Mesodermal cell (in vitro differentiated cells): ENCODE measurements at regions not wholly inside any gene's neighbourhood (a gene's known extent, or its start where the extent isn't known, plus 50 kb on each side); places are given as distances from the start of the nearest gene placed in this dataset.

Source experiments
- H3K27ac ChIP-seq: 2 replicates; pipeline ENCODE4 v1.7.0; 2013; ENCODE audit warnings: mild to moderate bottlenecking, low read depth, low read length, moderate library complexity; ENCODE audit not compliant: severe bottlenecking
- H3K36me3 ChIP-seq: 2 replicates; pipeline ENCODE4 v1.7.1; 2013; ENCODE audit warnings: mild to moderate bottlenecking, low read length, moderate library complexity; ENCODE audit not compliant: control insufficient read depth, insufficient read depth
- H3K4me1 ChIP-seq: one replicate; pipeline ENCODE4 v1.7.1; 2013; ENCODE audit warnings: mild to moderate bottlenecking, low read length; ENCODE audit not compliant: insufficient read depth, control insufficient read depth, poor library complexity, severe bottlenecking
- H3K4me3 ChIP-seq: 2 replicates; pipeline ENCODE4 v1.7.0; 2013; ENCODE audit warnings: low read length, control low read depth, mild to moderate bottlenecking; ENCODE audit not compliant: insufficient read depth, poor library complexity, severe bottlenecking; ENCODE audit errors: extremely low read depth
- H3K9me3 ChIP-seq: 2 replicates; pipeline ENCODE4 v1.7.1; 2013; ENCODE audit warnings: mild to moderate bottlenecking, low read length, moderate library complexity; ENCODE audit not compliant: control insufficient read depth
- WGBS, 2 experiments: methylation state at CpG; one replicate each; pipeline ENCODE4 v1.1.5; 2013; ENCODE audit warnings: missing lambda C conversion rate in 2 of 2; ENCODE audit not compliant: insufficient coverage in 2 of 2; 5-methylcytosine and 5-hydroxymethylcytosine counted together

DNA sequence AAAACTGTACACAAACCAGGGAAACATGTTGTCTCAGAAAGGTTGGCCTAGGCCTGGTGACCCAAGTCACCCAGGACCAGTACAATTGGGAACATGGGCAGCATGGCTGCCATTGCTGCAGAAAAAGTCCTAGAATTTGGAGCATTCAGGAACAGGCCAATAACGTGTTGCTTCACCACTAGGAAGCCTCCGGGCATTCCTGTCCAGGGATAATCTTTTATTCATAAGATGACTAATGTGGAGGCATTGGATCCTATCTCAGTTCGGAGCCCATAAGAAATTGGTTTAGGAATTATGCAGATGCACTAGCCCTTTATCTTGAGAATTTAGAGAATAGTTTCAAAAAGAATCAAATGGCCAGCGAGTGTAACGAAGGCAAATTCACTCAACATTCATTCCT, 242.8 kb upstream of the NDST4 start:
- no peaks in the 10 kb centered on the region for H3K36me3 ChIP-seq
- no peaks in the 10 kb centered on the region for H3K4me1 ChIP-seq
- WGBS, 2 experiments, result 94 to 100% methylated on average over 2 of the region's 5 CpGs
- H3K27ac ChIP-seq, result no peak overlapping the region
- peaks cover 22% of the 10 kb centered on the region for H3K9me3 ChIP-seq
- H3K4me3 ChIP-seq, result no peak overlapping the region

GRCh38 chr4:115355329-115355728, 241.9 kb upstream of the NDST4 start:
- Histone ChIP-seq H3K36me3 (no peaks in the 10 kb centered on the region), H3K4me3 (no peak overlapping the region), H3K27ac (no peak overlapping the region), H3K9me3 (peaks cover 22% of the 10 kb centered on the region), H3K4me1 (no peaks in the 10 kb centered on the region)
- 80% methylated on average over 1 to 3 of the region's 3 CpGs for WGBS, 2 experiments

DNA sequence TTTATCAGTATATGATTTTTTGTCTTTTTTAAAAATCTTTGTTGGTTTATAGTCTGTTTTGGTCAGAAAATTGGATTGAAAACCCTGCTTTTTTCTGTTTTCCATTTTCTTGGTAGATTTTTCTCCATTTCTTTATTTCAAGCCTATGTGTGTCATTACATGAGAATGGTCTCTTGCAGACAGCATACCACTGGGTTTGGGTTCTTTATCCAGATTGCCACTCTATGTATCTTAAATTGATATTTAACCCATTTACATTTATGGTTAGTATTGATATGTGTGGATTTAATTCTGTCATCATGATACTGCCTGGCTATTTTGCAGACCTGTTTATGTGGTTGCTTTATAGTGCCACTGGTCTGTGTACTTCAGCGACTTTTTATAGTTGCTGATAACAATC, 239.9 kb upstream of the NDST4 start:
- no peaks in the 10 kb centered on the region for H3K4me1 ChIP-seq
- H3K27ac ChIP-seq, result no peak overlapping the region
- WGBS, 2 experiments, result 100% methylated on average over 1 of the region's 1 CpG; no CpG with 5 or more reads in 1 of the 2 experiments
- no peak overlapping the region for H3K4me3 ChIP-seq
- no peaks in the 10 kb centered on the region for H3K36me3 ChIP-seq
- H3K9me3 ChIP-seq, result peaks cover 22% of the 10 kb centered on the region

- Histone ChIP-seq H3K4me3 (no peak overlapping the region), H3K4me1 (no peaks in the 10 kb centered on the region), H3K36me3 (no peaks in the 10 kb centered on the region), H3K9me3 (no peaks in the 10 kb centered on the region), H3K27ac (no peak overlapping the region)
These were observed 229.8 kb upstream of the NDST4 start for GRCh38 chr4:115343171-115343570.

DNA sequence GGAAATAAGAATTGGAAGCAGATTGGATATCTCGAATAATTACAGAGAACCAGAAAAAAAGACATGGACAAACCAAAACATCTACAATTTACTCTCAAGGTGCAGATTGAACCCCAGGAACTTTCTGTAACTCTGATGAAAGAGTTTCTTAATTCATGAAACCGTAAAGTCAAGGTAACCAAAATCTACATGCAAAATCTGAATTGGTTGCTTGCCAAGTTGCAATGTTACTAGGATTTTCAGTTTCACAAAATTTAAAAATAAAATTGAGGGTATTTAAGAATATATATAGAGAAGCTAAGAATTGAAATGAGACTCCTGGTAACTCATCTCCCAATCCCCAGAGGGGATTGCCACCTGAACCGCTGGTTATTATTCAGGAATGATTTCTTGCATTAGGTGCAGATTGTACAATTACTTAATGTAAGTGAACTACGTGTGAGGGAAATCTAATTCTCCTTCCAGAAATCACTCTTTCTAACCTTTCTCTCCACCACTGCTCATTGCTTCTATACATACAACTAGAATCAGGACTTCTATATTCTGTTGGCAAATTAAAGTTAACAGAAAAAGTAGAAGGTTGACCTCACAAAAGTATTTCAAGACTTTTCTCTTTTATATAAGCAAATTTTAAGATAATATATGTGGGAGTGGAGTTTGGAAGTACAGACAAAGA, 221.5 kb upstream of the NDST4 start:
- H3K27ac ChIP-seq, result no peak overlapping the region
- H3K4me1 ChIP-seq, result no peaks in the 10 kb centered on the region
- H3K9me3 ChIP-seq, result no peaks in the 10 kb centered on the region
- WGBS, 2 experiments, result no CpG with 5 or more reads among the region's 4 CpGs
- no peak overlapping the region for H3K4me3 ChIP-seq
- no peaks in the 10 kb centered on the region for H3K36me3 ChIP-seq

DNA sequence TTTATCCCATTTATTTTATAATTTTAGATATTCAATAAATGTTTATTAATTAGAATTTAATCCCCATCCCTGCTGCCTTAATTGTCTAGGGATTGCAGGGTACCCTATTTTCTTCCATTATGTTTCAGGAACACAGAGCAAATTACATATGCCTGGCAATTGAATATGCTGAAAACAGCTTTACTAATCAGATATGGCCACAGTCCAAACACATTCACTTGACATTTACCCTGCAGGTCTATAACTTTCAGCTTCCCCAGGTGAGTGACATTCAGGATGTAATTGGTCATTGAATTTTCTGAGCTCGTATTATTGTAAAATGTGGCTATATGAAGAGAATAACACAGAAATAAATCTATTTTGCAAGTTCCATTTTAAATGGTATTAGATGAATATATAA, 218.7 kb upstream of the NDST4 start:
- H3K4me1 ChIP-seq, result no peaks in the 10 kb centered on the region
- no CpG with 5 or more reads among the region's 1 CpG for WGBS, 2 experiments
- no peak overlapping the region for H3K4me3 ChIP-seq
- no peaks in the 10 kb centered on the region for H3K9me3 ChIP-seq
- H3K27ac ChIP-seq, result no peak overlapping the region
- H3K36me3 ChIP-seq, result no peaks in the 10 kb centered on the region

DNA sequence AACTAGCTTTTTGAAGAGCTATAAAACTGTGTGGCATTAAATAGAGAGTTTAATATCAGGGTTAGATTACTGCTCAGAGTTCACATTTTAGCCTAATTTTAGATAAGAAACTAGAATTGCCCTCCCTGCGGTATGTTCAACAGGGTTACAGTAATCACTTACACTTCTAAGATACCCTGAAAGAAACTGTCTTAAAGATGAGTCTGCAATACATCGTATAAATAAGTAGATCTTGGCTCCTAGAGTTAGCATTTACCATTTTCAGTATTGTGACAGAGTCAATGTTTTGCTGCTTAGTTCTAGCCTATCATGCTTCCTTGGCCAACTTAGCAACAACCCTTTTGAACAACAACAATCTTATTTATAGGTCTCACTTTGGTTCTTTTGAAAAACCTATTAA, 217.8 kb upstream of the NDST4 start:
- no peaks in the 10 kb centered on the region for H3K9me3 ChIP-seq
- no peaks in the 10 kb centered on the region for H3K36me3 ChIP-seq
- WGBS, 2 experiments, result 100% methylated on average over 1 of the region's 2 CpGs
- H3K4me3 ChIP-seq, result no peak overlapping the region
- H3K4me1 ChIP-seq, result no peaks in the 10 kb centered on the region
- H3K27ac ChIP-seq, result no peak overlapping the region

DNA sequence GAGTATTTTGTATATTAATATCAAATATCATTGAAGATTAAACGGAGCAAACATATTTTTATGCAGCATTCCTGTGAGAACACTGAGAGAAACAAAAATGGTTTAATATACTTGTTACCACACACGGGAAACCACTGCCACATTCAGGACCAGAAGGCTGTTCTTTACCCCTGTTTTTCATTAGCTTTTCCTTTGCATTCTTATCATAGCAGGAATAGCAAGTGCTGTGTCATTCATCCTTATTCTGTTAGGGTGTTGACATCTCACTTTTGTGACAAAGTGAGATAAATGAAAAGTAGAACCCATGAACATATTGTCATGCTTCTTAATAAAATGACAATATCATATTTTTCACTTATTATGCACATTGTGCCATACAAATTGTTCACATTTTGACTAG, 212.4 kb upstream of the NDST4 start:
- no peaks in the 10 kb centered on the region for H3K9me3 ChIP-seq
- WGBS, 2 experiments, result 60% methylated on average over 1 of the region's 2 CpGs; no CpG with 5 or more reads in 1 of the 2 experiments

DNA sequence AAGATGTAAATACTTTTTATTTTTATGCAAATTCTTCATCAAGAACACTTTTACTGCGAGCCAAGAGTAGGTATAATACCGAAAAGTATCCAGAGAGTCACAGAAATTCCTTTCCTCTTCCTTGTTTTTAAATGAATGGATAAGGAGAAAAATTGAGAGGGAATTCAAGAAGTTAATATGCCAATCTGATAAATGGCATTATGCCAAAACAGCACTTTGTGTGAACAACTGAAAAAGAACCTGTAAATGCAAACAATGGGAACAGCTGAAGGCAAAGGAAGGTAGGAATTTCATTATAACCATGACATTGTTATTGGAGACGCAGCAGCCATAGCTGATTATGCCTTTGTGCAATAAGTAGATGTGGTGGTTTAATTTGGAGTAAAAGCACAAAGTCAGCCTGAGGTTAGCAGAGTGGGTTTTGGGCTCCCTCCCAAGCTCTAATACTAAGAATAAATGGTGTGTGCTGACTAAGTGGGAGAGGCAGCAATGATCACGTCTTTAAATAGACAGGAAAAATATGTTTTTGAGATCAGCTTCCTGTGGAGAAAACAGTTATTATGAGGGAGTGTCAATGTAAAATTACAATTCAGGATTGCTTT, 209.8 kb upstream of the NDST4 start:
- WGBS, 2 experiments, result 95 to 100% methylated on average over 1 to 2 of the region's 4 CpGs
- H3K4me1 ChIP-seq, result no peaks in the 10 kb centered on the region
- no peak overlapping the region for H3K27ac ChIP-seq
- no peak overlapping the region for H3K4me3 ChIP-seq
- no peaks in the 10 kb centered on the region for H3K36me3 ChIP-seq
- no peaks in the 10 kb centered on the region for H3K9me3 ChIP-seq

More for the DNA sequence above, 212.4 kb upstream of the NDST4 start:
- Histone ChIP-seq H3K27ac (no peak overlapping the region), H3K36me3 (no peaks in the 10 kb centered on the region), H3K4me1 (no peaks in the 10 kb centered on the region), H3K4me3 (no peak overlapping the region)

DNA sequence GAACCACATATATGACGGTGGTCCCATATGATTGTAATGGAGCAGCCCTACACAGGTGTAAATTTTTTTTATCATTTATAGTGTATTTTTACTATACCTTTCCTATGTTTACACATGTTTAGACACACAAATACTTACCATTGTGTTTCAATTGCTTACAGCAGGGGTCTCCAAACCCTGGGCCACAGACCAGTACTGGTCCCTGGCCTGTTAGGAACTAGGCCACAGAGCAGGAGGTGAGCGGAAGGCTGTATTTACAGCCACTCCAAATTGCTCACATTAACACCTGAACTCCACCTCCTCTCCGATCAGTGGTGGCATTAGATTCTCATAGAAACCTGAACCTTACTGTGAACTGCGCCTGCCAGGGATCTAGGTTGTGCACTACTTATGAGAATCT, 201.8 kb upstream of the NDST4 start:
- no peaks in the 10 kb centered on the region for H3K36me3 ChIP-seq
- H3K4me3 ChIP-seq, result no peak overlapping the region
- no peak overlapping the region for H3K27ac ChIP-seq
- no peaks in the 10 kb centered on the region for H3K9me3 ChIP-seq
- no peaks in the 10 kb centered on the region for H3K4me1 ChIP-seq
- 80% methylated on average over 1 of the region's 4 CpGs for WGBS, 2 experiments

GRCh38 chr4:115310641-115311040, 197.2 kb upstream of the NDST4 start:
- H3K4me3 ChIP-seq, result no peak overlapping the region
- WGBS, 2 experiments, result no CpG with 5 or more reads among the region's 2 CpGs
- no peaks in the 10 kb centered on the region for H3K4me1 ChIP-seq
- H3K36me3 ChIP-seq, result no peaks in the 10 kb centered on the region
- H3K27ac ChIP-seq, result no peak overlapping the region
- no peaks in the 10 kb centered on the region for H3K9me3 ChIP-seq
